Coronary artery (tissue), 2 donors: ENCODE measurements at regions not wholly inside any gene's neighbourhood (a gene's known extent, or its start where the extent isn't known, plus 50 kb on each side); places are given as distances from the start of the nearest gene placed in this dataset.

ENCODE experiments used
- DNase-seq: peaks from one replicate; pipeline ENCODE4 v3.0.0-alpha.2; 2017; ENCODE audit warnings: low spot score
- H3K27ac ChIP-seq, 2 donors: fragments of 200-600 bp; sonication (generic); one replicate each; pipeline ENCODE4 v1.5.1; 2016 to 2019
- H3K4me3 ChIP-seq: fragments of 200-600 bp; sonication (generic); 2 replicates; pipeline ENCODE4 v1.5.1; 2016; ENCODE audit warnings: mild to moderate bottlenecking, moderate library complexity
- CTCF ChIP-seq: fragments of 200-600 bp; sonication (generic); IDR thresholded peaks from one replicate; pipeline ENCODE4 v1.5.1; 2019; ENCODE audit warnings: antibody characterized with exemption

GRCh38 chr14:40525314-40525713 is 1081.4 kb upstream of the LRFN5 start:
- Histone ChIP-seq H3K4me3 (no peak overlapping the region), H3K27ac (no peak overlapping the region)
- no peak for DNase-seq
- TF ChIP-seq CTCF, result no peak

- no peak for TF ChIP-seq CTCF
- no peak overlapping the region for H3K4me3 ChIP-seq
- no peak overlapping the region for H3K27ac ChIP-seq
- no peak for DNase-seq
These were observed 1083.6 kb upstream of the LRFN5 start for GRCh38 chr14:40523123-40523522.

GRCh38 chr14:40494483-40494882 is 1062.2 kb upstream of the FBXO33 start:
- DNase-seq, result no peak
- TF ChIP-seq CTCF, result no peak
- Histone ChIP-seq H3K4me3 (no peak overlapping the region), H3K27ac (no peak overlapping the region)

- no peak for TF ChIP-seq CTCF
- no peak for DNase-seq
- H3K27ac ChIP-seq, result no peak overlapping the region
- no peak overlapping the region for H3K4me3 ChIP-seq
These were observed 1055.6 kb upstream of the FBXO33 start for GRCh38 chr14:40487824-40488223.

- no peak for TF ChIP-seq CTCF
- no peak overlapping the region for H3K27ac ChIP-seq
- DNase-seq, result no peak
- no peak overlapping the region for H3K4me3 ChIP-seq
These were observed 1053.5 kb upstream of the FBXO33 start for GRCh38 chr14:40485688-40486087.

GRCh38 chr14:40476005-40476404 is 1043.8 kb upstream of the FBXO33 start:
- no peak for TF ChIP-seq CTCF
- DNase-seq, result no peak
- no peak overlapping the region for H3K4me3 ChIP-seq

GRCh38 chr14:40467969-40468368 is 1035.7 kb upstream of the FBXO33 start:
- Histone ChIP-seq H3K27ac (no peak overlapping the region), H3K4me3 (no peak overlapping the region)
- DNase-seq, result no peak
- TF ChIP-seq CTCF, result no peak

More at GRCh38 chr14:40476005-40476404, 1043.8 kb upstream of the FBXO33 start:
- no peak overlapping the region for H3K27ac ChIP-seq
